Smooth muscle cell (in vitro differentiated cells): ENCODE measurements at regions not wholly inside any gene's neighbourhood (a gene's known extent, or its start where the extent isn't known, plus 50 kb on each side); places are given as distances from the start of the nearest gene placed in this dataset.

Source experiments
- DNase-seq: peaks from one replicate; lab custom pipeline; 2025; ENCODE audit not compliant: unreplicated experiment; lab: John Stamatoyannopoulos, UW
- H2AFZ ChIP-seq: fragments of 200-600 bp; sonication (generic); 2 replicates; pipeline ENCODE4 v1.6.0; 2016; ENCODE audit warnings: antibody characterized with exemption, low read depth, mild to moderate bottlenecking
- H3F3A ChIP-seq: fragments of 200-600 bp; sonication (generic); 2 replicates; pipeline ENCODE4 v1.6.0; 2017; ENCODE audit warnings: antibody characterized with exemption, low read depth
- H3K27ac ChIP-seq: fragments of 200-600 bp; sonication (generic); 2 replicates; pipeline ENCODE4 v1.5.1; 2016; ENCODE audit warnings: low read depth, mild to moderate bottlenecking
- H3K27me3 ChIP-seq: fragments of 200-600 bp; sonication (generic); 2 replicates; pipeline ENCODE4 v1.6.1; 2016; ENCODE audit warnings: low read depth, mild to moderate bottlenecking
- H3K36me3 ChIP-seq: fragments of 200-600 bp; sonication (generic); 2 replicates; pipeline ENCODE4 v1.5.1; 2016; ENCODE audit warnings: low read depth
- H3K4me1 ChIP-seq: fragments of 200-600 bp; sonication (generic); 2 replicates; pipeline ENCODE4 v1.5.1; 2016; ENCODE audit warnings: low read depth
- H3K4me2 ChIP-seq: fragments of 200-600 bp; sonication (generic); 2 replicates; pipeline ENCODE4 v1.6.0; 2016; ENCODE audit warnings: mild to moderate bottlenecking
- H3K4me3 ChIP-seq: fragments of 200-600 bp; sonication (generic); 2 replicates; pipeline ENCODE4 v1.5.1; 2016; ENCODE audit warnings: mild to moderate bottlenecking
- H3K79me2 ChIP-seq: fragments of 200-600 bp; sonication (generic); 2 replicates; pipeline ENCODE4 v1.6.0; 2016; ENCODE audit warnings: low read depth, mild to moderate bottlenecking
- H3K9ac ChIP-seq: fragments of 200-600 bp; sonication (generic); 2 replicates; pipeline ENCODE4 v1.6.0; 2016; ENCODE audit warnings: low read depth
- H3K9me3 ChIP-seq: fragments of 200-600 bp; sonication (generic); replicated peaks from 2 replicates; pipeline ENCODE4 v1.5.1; 2016; ENCODE audit warnings: low read depth
- H4K20me1 ChIP-seq: fragments of 200-600 bp; sonication (generic); 2 replicates; pipeline ENCODE4 v1.6.0; 2016; ENCODE audit warnings: low read depth
- CTCF ChIP-seq: fragments of 200-600 bp; sonication (generic); IDR thresholded peaks from 2 replicates; pipeline ENCODE4 v1.5.1; 2017; ENCODE audit warnings: borderline replicate concordance, mild to moderate bottlenecking, antibody characterized with exemption; ENCODE audit not compliant: insufficient read depth, poor library complexity, severe bottlenecking
- WGBS: methylation state at CpG from one replicate; pipeline ENCODE4 v1.1.7; 2016; ENCODE audit warnings: low lambda C conversion rate; 5-methylcytosine and 5-hydroxymethylcytosine counted together

- Histone ChIP-seq H3K79me2 (no peaks in the 10 kb centered on the region), H3K27me3 (no peaks in the 10 kb centered on the region), H2AFZ (no peak overlapping the region), H3K4me1 (peaks cover 45% of the 10 kb centered on the region), H3K36me3 (peaks cover 3% of the 10 kb centered on the region), H3K4me3 (no peak overlapping the region), H3K9me3 (no peaks in the 10 kb centered on the region), H3K27ac (peak overlapping the region; percentile 63), H3K9ac (no peak overlapping the region), H4K20me1 (no peaks in the 10 kb centered on the region), H3F3A (peaks cover 24% of the 10 kb centered on the region), H3K4me2 (no peak overlapping the region)
- WGBS, result 70% methylated on average over 3 of the region's 3 CpGs
- DNase-seq, result no peak
- TF ChIP-seq CTCF, result no peak
Observed at GRCh38 chr5:124645396-124645795, 101.0 kb downstream of the ZNF608 start.

- Histone ChIP-seq H3K4me3 (no peak overlapping the region), H3K4me1 (peaks cover 42% of the 10 kb centered on the region), H3K4me2 (peak overlapping the region; percentile 78), H4K20me1 (no peaks in the 10 kb centered on the region), H3K79me2 (no peaks in the 10 kb centered on the region), H3K27ac (peak overlapping the region; percentile 63), H3K9me3 (no peaks in the 10 kb centered on the region), H3F3A (peaks cover 23% of the 10 kb centered on the region), H3K27me3 (no peaks in the 10 kb centered on the region), H3K9ac (peak overlapping the region; percentile 32), H3K36me3 (peaks cover 3% of the 10 kb centered on the region), H2AFZ (no peak overlapping the region)
- 88% methylated on average over 1 of the region's 1 CpG for WGBS
- no peak for TF ChIP-seq CTCF
- DNase-seq, result no peak
Observed at GRCh38 chr5:124644582-124644981, 101.9 kb downstream of the ZNF608 start.

GRCh38 chr5:124644138-124644537 lies 102.3 kb downstream of the ZNF608 start:
- Histone ChIP-seq H3K4me3 (no peak overlapping the region), H2AFZ (no peak overlapping the region), H4K20me1 (no peaks in the 10 kb centered on the region), H3F3A (peaks cover 19% of the 10 kb centered on the region), H3K9ac (peak overlapping the region; percentile 32), H3K9me3 (no peaks in the 10 kb centered on the region), H3K79me2 (no peaks in the 10 kb centered on the region), H3K27me3 (no peaks in the 10 kb centered on the region), H3K27ac (peak overlapping the region; percentile 63), H3K4me1 (peaks cover 40% of the 10 kb centered on the region), H3K4me2 (peak overlapping the region; percentile 78), H3K36me3 (peaks cover 3% of the 10 kb centered on the region)
- TF ChIP-seq CTCF, result no peak
- WGBS, result 22% methylated on average over 9 of the region's 9 CpGs
- DNase-seq, result no peak

- peaks cover 33% of the 10 kb centered on the region for H3K4me1 ChIP-seq
- H3K9ac ChIP-seq, result no peak overlapping the region
- DNase-seq, result no peak
- no peak overlapping the region for H3K4me3 ChIP-seq
- no peaks in the 10 kb centered on the region for H4K20me1 ChIP-seq
- no peak for TF ChIP-seq CTCF
- H3F3A ChIP-seq, result peaks cover 14% of the 10 kb centered on the region
- H3K36me3 ChIP-seq, result peaks cover 3% of the 10 kb centered on the region
- peak overlapping the region; percentile 78 for H3K4me2 ChIP-seq
- no peaks in the 10 kb centered on the region for H3K27me3 ChIP-seq
- WGBS, result 53% methylated on average over 7 of the region's 7 CpGs
- peak overlapping the region; percentile 63 for H3K27ac ChIP-seq
- no peak overlapping the region for H2AFZ ChIP-seq
- no peaks in the 10 kb centered on the region for H3K9me3 ChIP-seq
- no peaks in the 10 kb centered on the region for H3K79me2 ChIP-seq
Observed at GRCh38 chr5:124643336-124643735, 103.1 kb downstream of the ZNF608 start.
